Left lobe of liver (tissue), 2 donors: ENCODE measurements at regions not wholly inside any gene's neighbourhood (a gene's known extent, or its start where the extent isn't known, plus 50 kb on each side); places are given as distances from the start of the nearest gene placed in this dataset.

ENCODE experiments used
- ATAC-seq: fragments of 200-7000 bp; cut with Tn5 transposase; one replicate; pipeline ENCODE4 v1.9.1; 2020; ENCODE audit warnings: mild to moderate bottlenecking, moderate library complexity
- DNase-seq: peaks from one replicate; pipeline ENCODE4 v3.0.0-alpha.2; 2020; ENCODE audit warnings: low spot score
- donor health status: DM: no; HTN: no; CAD: no; lungs with moderate emphysema.
- donor health status: DM: no; HTN: yes; CAD: no.

DNA sequence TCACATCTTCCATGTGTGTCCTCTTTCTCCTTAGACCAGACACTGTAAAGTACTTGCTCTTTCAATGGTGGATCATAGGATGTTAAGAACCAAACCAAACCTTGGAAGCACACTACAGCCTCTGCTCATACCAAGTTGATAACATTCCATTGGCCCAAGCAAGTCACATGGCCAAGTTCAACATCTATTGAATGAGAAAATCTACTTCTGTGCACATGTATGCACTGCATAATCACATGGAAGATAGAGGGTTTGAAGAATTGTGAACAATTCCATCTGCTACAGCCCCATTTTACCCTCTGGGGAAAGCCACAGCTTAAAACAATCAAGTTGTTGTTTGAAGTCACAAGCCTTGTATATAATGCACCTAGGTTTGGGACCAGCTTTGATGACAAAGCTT is 68.2 kb downstream of the MFAP3 start:
- no peak for DNase-seq
- ATAC-seq = no peak

DNA sequence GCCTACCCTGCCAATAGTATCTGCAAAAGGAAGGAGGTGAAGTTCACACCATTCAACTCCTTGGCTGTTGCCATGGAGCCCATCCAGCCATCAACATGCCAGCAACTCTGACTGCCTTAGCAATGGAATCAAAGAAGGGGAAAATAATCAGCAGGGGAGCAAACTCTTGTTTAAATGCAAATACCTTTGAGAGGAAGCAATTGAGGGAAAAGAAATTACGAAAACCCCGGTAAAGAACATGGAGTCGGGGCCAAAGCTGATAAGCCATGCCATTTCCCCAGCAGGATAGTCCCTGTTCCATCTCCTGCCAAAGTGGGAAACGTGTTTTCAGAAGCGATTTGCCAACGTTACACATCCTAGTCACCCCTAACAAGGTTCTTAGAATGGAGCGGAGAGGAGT is 69.0 kb downstream of the MFAP3 start:
- DNase-seq (no peak), ATAC-seq (no peak)

DNA sequence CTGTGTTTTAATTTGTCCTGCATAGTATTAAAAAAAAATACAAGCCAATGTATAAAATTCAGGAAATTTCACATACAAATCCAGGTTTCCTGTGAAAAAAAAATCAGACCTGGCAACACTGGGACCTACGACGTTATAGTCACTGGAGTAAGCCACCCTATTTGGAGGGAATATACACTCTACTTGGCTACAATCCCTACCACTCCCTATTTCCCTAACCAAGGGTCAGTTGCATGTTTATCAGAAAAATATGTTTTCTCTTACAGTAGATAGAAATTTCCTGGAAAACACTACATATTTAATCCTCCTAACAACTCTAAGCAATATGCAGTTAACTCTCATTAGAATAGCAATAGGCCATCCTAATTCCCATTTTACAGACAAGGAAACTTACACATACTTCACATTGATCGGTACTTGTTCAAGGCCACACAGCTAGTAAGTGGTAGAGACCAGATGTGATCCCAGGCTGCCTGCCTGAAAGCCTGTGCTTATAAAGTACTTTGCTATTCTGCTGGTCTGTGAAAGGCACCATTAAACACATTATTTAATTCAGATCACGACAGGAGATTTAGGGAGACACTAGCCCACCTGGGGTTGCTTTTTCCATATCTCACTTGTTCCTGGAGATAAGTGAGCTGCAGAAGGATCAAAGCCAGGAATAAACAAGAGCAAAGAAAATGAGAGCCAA is 70.8 kb downstream of the MFAP3 start:
- ATAC-seq = no peak
- DNase-seq = no peak

DNA sequence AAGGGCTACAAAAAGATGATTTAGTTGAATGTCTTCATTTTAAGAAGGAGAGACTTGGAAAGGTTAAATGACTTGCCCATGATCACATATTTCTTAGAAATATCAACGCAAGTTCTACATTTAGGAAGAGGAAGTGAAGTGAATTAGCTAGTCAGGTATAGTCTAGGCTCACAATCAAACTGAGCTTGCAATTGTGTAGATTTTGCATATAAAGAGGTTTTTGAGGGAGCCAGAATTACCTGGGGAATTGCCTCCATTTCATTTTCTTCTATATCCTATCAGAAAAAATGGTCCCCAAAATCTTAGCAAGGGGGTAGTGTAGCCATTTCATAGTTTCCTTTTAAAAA is 71.3 kb downstream of the MFAP3 start:
- ATAC-seq (no peak), DNase-seq (no peak)

DNA sequence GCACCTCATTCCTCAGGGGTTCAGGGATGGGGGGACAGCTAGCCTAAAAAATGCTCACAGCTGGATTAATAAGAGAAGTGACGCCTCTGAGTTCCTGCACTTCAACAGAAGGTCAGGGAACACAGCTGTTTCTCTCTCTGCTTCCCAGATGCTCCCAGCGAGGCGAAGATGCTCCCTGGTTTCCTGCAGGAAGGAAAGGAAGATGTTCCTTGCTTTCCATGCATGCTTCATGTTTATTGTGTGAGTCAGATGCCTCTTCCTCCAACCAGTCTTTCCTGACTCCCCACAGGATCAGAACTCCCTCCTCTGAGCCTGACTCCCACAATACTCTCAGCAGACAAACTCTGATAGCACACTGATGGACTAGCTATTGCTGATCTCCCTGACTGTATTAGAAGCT is 71.9 kb downstream of the MFAP3 start:
- DNase-seq (no peak), ATAC-seq (no peak)

DNA sequence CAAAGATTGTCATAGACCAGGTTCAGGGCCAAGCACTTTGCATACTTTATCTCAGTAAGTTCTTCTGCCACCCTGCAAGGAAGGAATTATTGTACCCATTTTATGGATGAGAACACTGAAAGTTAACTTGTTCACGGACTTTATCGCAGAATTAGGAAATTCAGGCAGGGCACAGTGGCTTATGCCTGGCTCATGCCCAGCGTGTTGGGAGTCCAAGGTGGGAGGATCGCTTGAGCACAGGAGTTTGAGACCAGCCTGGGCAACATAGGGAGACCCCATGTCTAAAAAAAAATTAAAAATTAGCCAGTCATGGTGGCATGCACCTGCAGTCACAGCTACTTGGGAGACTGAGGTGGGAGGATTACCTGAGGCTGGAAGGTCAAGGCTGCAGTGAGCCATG is 72.4 kb downstream of the MFAP3 start:
- ATAC-seq = no peak

DNA sequence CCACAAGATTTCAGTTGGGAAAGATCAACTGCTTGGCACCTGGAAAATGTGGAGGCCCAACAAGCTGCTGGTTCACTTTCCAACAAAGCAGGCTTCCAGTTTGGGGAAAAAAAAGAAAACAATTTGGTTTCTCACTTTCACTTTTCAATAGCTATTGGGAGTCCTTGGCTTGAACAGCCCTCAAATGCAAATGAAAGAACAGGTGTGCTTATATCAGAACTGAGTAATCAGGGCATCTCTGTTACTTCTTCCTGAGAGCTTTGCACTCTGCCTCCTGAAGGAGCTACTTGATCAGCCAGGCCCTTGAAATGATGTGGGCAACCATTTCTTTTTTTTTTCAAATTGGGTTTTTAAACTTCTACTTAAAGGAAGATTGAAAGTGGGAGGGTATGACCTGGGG is 73.5 kb downstream of the MFAP3 start:
- no peak for DNase-seq
- no peak for ATAC-seq

More for the DNA sequence above, 72.4 kb downstream of the MFAP3 start:
- DNase-seq = no peak

DNA sequence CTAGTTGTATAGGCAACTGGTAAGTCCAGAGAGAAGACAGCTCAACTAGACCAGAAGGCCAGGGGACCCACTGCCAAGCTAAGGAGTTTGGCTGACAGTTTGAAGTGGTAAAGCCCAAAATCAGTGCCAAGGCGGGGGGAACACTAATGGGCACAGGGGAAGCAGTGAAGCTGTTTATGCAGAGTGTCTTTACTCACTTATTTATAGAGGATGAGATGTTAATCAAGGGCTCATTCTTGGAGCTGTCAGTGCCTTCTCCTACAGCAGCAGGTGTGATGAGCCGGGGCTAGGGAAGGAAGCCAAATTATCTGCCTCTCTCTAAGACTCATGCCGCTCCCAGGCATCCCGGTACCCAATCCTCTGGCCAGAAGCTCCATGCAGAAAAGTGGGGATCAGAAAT is 75.2 kb upstream of the GALNT10 start:
- DNase-seq (no peak), ATAC-seq (no peak)

DNA sequence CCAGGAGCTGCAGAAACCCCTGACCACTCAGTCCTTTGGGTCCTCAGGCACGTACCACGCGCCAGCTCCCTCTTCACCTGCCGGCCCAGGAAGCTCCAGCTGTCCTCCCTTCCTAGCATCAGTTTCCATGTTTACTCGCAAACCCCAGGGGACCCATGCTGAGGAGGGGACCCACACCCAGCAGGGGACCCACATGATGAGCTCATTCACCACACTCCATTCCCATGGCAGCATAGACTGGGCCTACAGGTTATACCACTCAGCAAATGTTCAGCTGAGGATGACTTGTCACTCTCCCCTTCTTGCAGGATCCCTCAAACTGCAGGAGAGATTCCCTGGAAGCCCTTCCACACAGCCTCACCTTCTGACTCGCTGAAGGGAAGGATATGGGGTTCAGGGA is 73.5 kb upstream of the GALNT10 start:
- ATAC-seq = no peak

DNA sequence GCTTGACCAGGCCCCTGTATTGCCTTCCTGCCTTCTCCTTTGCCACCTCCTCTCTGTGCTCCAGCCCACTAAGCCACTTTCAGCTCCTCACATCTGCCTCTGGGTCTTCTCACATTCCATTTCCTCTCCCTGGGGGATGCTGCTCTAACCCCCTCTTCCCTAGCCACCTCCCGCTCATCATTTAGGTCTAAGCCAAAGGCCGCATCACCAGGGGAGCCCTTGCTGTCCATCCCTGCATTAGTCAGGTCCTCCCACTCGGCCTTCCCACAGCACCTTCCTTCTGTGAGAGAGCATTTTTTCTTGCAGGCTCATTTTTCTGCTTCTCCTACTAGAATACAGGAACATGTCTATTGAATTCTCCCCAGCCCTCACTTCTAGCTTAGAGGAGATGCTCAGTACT is 72.6 kb upstream of the GALNT10 start:
- ATAC-seq (no peak), DNase-seq (no peak)

More for the DNA sequence above, 73.5 kb upstream of the GALNT10 start:
- DNase-seq = no peak

DNA sequence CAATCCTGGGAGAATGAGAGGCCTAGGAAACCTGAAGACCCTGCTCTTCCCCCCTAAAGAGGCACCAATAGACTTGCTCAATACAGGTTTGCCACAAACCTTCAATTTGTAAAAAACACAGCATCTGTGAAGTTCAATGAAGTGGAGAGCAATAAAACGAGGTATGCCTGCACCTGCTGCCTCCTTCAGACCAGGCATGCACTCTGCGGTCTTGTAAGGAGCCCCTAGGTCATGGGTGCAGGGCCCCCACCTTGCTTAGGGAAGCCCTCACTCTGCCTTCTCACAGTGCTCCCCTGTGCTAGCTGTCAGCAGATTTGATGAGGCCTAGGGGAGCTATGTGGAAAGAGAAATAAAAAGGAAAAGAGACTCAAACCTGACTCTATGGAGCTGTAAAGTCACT is 72.1 kb upstream of the GALNT10 start:
- no peak for DNase-seq
- no peak for ATAC-seq

DNA sequence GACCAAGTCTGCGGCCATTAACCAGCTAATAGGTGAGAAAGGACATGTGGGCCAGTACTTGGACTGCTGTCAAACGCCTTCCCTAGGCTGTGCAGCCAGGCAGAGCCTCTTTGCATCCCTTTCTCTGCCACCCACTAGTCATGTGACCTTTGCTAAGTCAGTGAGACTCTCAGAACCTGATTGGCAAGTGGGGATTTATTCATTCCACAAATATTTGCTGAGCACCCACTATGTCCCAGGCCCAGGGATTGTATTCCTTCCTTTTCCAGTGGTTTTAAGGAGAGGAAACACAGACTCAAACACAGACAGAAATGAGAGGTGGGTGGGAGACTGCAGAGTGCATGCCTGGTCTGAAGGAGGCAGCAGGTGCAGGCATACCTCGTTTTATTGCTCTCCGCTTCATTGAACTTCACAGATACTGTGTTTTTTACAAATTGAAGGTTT is 71.6 kb upstream of the GALNT10 start:
- ATAC-seq (no peak), DNase-seq (no peak)

DNA sequence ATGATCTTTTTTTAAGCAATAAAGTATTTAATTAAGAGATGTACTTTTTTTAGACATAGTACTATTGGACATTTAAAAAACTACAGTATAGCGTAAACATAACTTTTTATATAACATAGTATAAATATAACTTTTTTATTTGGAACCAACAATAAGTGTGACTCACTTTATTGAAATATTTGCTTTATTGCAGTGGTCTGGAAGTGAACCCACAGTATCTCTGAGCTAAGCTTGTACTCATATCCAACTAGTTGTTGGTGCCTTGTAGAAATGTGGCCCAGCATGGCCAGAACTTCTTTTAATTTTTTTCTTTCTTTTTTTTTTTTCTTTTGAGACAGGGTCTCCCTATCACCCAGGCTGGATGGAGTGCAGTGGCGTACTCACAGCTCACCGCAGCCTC is 61.5 kb upstream of the GALNT10 start:
- ATAC-seq = no peak
- DNase-seq = no peak

DNA sequence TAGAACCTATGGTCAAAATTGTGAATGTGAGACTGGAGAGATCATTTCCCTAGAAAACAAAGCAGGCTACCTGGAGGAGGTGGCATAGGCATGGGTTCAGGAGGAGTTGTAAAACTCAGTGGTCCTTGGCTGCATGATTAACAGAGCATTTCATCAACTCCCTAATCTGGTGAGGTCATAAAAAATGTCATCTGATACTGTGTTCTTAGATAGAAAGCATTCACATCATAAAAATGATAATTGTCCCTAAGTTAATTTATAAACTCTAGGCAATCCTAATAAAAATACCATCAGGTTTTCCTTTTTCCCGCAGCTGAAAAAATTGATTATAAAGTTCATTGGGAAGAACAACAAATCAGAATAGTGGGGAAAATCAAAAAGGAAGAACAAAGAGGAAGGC is 60.6 kb upstream of the GALNT10 start:
- DNase-seq (no peak), ATAC-seq (no peak)

DNA sequence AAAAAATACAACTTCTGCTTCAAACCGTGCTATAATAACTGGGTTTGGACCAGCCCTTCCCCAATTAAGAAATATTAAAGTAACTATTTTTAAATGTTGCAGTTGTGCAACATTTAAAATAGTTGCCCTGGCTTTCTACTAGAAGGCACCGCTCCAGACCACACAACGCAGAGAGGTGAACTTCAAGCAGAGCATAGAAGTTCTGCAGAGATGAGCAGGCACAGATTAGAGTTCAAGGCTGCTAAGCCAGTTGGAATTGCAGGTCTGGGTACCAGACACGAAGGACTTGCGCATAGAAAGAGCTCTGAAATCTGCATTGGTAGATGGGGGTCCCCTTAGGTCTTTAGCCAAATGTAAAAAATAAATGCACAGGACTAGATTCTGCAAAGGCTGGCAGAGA is 58.7 kb upstream of the GALNT10 start:
- DNase-seq (no peak), ATAC-seq (peak; percentile 86)

DNA sequence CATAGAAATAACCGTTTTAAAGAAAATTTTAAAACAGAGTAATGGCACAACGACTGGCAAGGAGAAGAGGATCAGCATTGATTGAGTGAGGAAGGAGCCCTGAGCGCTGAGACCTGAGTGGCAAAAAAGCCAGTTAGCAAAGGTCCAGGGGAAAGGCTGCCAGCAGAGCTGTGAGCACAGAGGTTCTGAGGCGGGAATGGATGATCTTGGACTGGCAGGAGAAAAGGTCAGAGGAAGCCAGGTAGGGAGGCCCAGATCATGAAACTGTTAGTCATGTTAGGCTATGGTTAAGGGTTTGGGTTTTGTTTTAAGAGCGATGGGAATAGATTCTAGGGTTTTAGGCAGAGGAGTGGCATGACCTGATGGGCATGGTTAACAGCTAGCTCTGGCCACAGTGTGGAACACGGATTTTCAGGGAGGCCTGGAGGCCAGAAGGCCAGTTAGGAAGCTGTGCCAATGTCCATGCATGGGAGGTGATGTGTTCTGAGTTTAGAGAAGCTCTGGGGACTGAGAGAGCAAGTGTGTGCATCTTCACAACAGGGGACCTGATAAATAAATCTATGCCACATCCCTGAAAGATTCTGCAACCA is 57.7 kb upstream of the GALNT10 start:
- ATAC-seq = no peak
- no peak for DNase-seq

DNA sequence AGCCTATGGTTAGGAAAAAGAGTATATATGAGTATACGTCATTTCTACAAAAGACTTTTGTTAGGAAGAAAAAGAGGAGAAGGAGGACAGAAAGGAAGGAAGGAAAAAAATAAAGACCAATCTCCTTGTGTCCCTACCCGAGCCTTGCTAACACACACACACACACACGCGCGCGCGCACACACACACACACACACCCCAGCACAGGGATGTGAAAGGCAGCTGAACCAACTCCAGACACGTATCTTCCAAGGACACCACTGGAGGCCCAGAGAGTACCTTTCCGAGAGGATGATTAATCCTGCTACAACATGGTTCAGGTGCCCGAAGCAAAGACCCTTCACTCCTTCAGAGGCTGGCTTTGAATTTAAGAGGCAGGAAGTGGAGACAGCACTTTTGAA is 56.9 kb upstream of the GALNT10 start:
- no peak for ATAC-seq

DNA sequence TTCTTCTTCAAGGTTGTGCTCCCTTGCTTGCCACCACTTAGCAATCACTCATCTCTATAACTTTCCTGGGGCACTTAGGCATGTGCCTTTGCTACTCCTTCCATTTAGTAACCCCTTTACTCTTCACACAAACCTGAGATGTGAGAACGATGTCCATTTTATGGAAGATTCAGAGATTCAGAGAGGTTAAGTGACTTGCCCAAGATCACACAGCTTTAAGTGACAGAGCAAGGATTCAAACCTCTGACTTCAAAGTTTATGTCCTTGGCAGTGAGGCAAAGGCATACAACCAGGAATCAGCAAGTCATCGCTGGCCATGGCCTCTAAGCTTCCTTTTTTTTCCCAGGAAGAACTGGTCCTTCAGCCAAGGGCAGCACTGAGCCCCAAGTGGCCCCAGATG is 56.0 kb upstream of the GALNT10 start:
- no peak for DNase-seq
- ATAC-seq = no peak

More for the DNA sequence above, 56.9 kb upstream of the GALNT10 start:
- no peak for DNase-seq

DNA sequence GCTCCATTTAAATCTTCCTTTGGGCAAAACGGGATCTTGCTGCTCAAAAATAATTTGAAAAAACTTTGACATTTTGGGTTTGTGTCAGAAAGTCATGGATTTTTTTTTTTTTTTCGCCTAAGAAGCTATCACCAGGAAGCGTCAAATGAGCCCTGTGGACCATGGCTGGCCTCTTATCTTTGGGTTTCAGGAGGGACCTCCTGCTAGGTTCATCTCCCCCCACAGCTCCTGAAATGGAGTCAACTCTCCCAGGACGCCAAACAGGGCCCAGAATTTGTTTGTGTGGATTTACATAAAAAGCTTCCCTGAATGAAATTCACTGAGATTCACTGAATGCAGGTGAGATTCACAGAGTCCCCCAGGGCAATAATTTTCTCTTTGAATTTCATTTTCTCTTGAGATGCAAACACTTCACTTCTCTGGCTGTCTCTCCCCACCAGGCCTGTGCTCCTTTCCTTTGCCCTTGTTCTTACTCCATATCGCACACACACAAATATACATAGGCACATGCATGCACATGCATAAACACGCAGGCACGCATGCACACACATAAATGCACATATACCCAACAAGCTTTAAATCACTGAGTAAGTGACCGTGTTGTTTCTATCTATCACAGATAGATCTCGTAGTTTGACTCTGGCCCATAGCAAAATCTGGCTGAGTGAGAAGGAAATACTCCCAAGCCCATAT is 55.3 kb upstream of the GALNT10 start:
- DNase-seq = no peak
- ATAC-seq = no peak

DNA sequence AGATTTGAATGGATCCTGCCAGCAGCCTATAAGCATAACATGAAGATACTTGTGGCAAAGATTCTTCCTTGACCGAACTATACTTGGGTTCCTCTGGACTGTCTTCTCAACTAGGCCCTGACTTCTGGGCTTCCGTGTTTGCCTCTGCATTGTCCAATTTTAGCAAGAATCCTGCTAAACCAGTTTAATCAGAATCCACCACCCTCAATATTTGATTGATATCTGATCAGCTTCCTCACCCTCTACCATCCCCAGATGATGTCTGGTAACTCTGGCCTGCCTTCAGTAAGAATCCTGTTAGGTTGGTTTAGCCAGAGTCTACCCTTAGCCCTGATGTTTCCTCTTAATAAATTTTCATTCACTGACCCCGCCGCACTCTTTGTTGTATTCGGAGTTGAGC is 54.4 kb upstream of the GALNT10 start:
- ATAC-seq (no peak), DNase-seq (no peak)

DNA sequence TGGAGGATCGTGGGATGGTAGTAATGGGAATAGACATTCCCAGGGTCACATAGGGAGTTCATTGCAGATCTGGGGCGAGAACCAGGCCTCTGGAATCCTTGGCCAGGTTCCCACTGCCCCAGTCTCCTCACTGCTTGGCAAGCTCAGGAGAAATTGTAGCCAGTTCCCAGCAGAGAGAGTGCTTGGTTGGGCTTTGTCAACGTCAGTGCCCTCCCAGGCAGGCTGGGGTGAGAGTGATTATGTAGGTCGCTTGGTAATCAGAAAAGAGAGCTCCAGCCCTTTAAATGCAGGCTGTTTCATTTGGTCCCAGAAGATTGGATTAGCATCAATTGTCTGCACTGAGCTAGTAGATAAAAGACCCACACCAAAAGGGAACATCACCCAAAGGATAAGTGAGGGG is 51.8 kb upstream of the GALNT10 start:
- DNase-seq = peak; percentile 69
- peak; percentile 89 for ATAC-seq

DNA sequence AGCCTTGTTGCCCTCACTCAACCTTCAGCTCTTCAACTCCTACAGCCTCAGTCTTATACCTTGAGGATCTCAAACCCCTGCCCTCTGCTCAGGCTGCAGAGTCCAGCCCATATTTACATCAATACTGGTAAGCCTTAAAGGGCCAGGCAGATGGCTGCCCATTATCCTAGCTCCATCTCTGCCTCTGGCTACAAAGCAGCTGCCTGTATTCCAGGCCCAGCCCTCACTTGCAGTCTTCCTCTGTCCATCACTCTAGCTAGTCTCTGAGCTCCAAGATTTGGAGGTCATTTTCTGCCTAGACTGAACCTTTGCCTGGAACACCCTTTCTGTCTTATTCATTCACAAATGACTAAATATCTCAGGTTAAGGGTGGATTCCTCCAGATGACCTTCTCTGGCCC is 50.2 kb upstream of the GALNT10 start:
- ATAC-seq = no peak
- DNase-seq = no peak
